A549 (cell line): ENCODE measurements at regions not wholly inside any gene's neighbourhood (a gene's known extent, or its start where the extent isn't known, plus 50 kb on each side); places are given as distances from the start of the nearest gene placed in this dataset.

Experiments
- ATAC-seq, 2 experiments: fragments of 200-7000 bp in 1 of 2; fragments of >200 bp in 1 of 2; cut with Nextera tagmentation in 1 of 2; cut with Tn5 transposase in 1 of 2; 3 replicates each; pipeline versions ENCODE4 v1.8.0 to v1.9.1; 2018 to 2020; ENCODE audit warnings: mild to moderate bottlenecking in 1 of 2, moderate library complexity in 1 of 2
- CTCF ChIA-PET: fragments of 300-600 bp; sonication (Branson Sonifier 250); formaldehyde crosslinking; extraction: SDS; loops from one replicate; lab custom pipeline; 2021; ENCODE audit warnings: antibody characterized with exemption, inconsistent platforms; lab: Yijun Ruan, JAX
- POLR2A ChIA-PET: fragments of 350-600 bp; formaldehyde crosslinking; extraction: SDS; loops from one replicate; lab custom pipeline; 2021; ENCODE audit warnings: antibody characterized with exemption, inconsistent platforms; lab: Yijun Ruan, JAX
- DNase-seq, 2 experiments: peaks; one replicate each; pipeline versions ENCODE4 v3.0.0 to v3.0.0-alpha.2; 2011 to 2016; ENCODE audit warnings: low read depth in 1 of 2, low spot score in 1 of 2
- FAIRE-seq: peaks from 2 replicates; lab custom pipeline; 2011; peaks lifted over from hg19 to GRCh38; lab: Jason Lieb, UNC
- H3K27ac ChIP-seq, 2 experiments: fragments of >200 bp; sonication (Bioruptor Twin); formaldehyde crosslinking; 3 replicates each; pipeline ENCODE4 v1.5.1; 2016 to 2017
- H3K4me1 ChIP-seq: fragments of >200 bp; sonication (Bioruptor Twin); formaldehyde crosslinking; 3 replicates; pipeline ENCODE4 v1.6.1; 2016
- H3K4me2 ChIP-seq: fragments of >200 bp; sonication (Bioruptor Twin); formaldehyde crosslinking; 3 replicates; pipeline ENCODE4 v1.6.1; 2016
- H3K4me3 ChIP-seq: fragments of >200 bp; sonication (Bioruptor Twin); formaldehyde crosslinking; 3 replicates; pipeline ENCODE4 v1.5.1; 2016
- H3K9me3 ChIP-seq: fragments of >200 bp; sonication (Bioruptor Twin); formaldehyde crosslinking; 3 replicates; pipeline ENCODE4 v1.6.1; 2016
- BCL3 ChIP-seq: fragments of >200 bp; sonication (Bioruptor Twin); formaldehyde crosslinking; IDR thresholded peaks from 3 replicates; pipeline ENCODE4 v1.6.1; 2016
- BHLHE40 ChIP-seq: IDR thresholded peaks from 2 replicates; pipeline ENCODE4 v1.6.1; 2012; ENCODE audit warnings: low read depth, low read length, inconsistent platforms
- CEBPB ChIP-seq, 2 experiments: fragments of >200 bp in 1 of 2; sonication (Bioruptor Twin) in 1 of 2; formaldehyde crosslinking in 1 of 2; IDR thresholded peaks; 2 replicates each; pipeline ENCODE4 v1.6.1; 2012 to 2016
- CTCF ChIP-seq: fragments of >200 bp; sonication (Bioruptor Twin); formaldehyde crosslinking; IDR thresholded peaks from 3 replicates; pipeline ENCODE4 v1.5.1; 2016
- EHF ChIP-seq: fragments of 250-450 bp; sonication (Bioruptor Pico); IDR thresholded peaks from 2 replicates; pipeline ENCODE4 v1.5.0; 2020; ENCODE audit warnings: mild to moderate bottlenecking
- EHMT2 ChIP-seq: fragments of 200-600 bp; sonication (generic); IDR thresholded peaks from 2 replicates; pipeline ENCODE4 v1.6.1; 2016; ENCODE audit warnings: antibody characterized with exemption, low read depth, mild to moderate bottlenecking, moderate library complexity
- ELK1 ChIP-seq: fragments of 150-350 bp; IDR thresholded peaks from 2 replicates; pipeline ENCODE4 v1.6.1; 2014; ENCODE audit warnings: low read depth, mild to moderate bottlenecking, low read length
- EP300 ChIP-seq, 2 experiments: fragments of >200 bp; sonication (Bioruptor Twin); formaldehyde crosslinking; IDR thresholded peaks; 2 replicates in 1 of 2; 3 replicates in 1 of 2; pipeline ENCODE4 v1.6.1; 2016 to 2017
- ESRRA ChIP-seq: fragments of 150-350 bp; IDR thresholded peaks from 2 replicates; pipeline ENCODE4 v1.6.1; 2014; ENCODE audit warnings: mild to moderate bottlenecking, low read length, borderline replicate concordance
- HDAC2 ChIP-seq: fragments of 200-600 bp; sonication (generic); IDR thresholded peaks from 2 replicates; pipeline ENCODE4 v1.6.1; 2016
- HMGXB4 ChIP-seq: fragments of 250-450 bp; sonication (Bioruptor Pico); IDR thresholded peaks from 2 replicates; pipeline ENCODE4 v1.5.0; 2021; ENCODE audit warnings: mild to moderate bottlenecking, moderate library complexity, borderline replicate concordance
- MAZ ChIP-seq: fragments of 150-350 bp; IDR thresholded peaks from 2 replicates; pipeline ENCODE4 v1.6.1; 2014; ENCODE audit warnings: antibody characterized with exemption, low read depth, low read length, borderline replicate concordance
- PHF8 ChIP-seq: fragments of 200-600 bp; sonication (generic); IDR thresholded peaks from 2 replicates; pipeline ENCODE4 v1.6.1; 2016; ENCODE audit warnings: low read depth, mild to moderate bottlenecking, antibody characterized with exemption, moderate library complexity, borderline replicate concordance
- POLR2AphosphoS2 ChIP-seq: conservative IDR thresholded peaks from 2 replicates; pipeline ENCODE4 v1.6.1; 2012; ENCODE audit warnings: low read length, improper control_type of control experiment, inconsistent platforms
- RAD21 ChIP-seq, 2 experiments: fragments of >200 bp in 1 of 2; sonication (Bioruptor Twin) in 1 of 2; formaldehyde crosslinking in 1 of 2; IDR thresholded peaks in 1 of 2; conservative IDR thresholded peaks in 1 of 2; 2 replicates in 1 of 2; 3 replicates in 1 of 2; pipeline ENCODE4 v1.6.1; 2012 to 2018; ENCODE audit warnings: inconsistent platforms in 1 of 2
- REST ChIP-seq: fragments of 200-600 bp; sonication (generic); IDR thresholded peaks from 2 replicates; pipeline ENCODE4 v1.6.1; 2016; ENCODE audit warnings: antibody characterized with exemption, mild to moderate bottlenecking, moderate library complexity
- RFX5 ChIP-seq: fragments of 450-650 bp; IDR thresholded peaks from 2 replicates; pipeline ENCODE4 v1.7.1; 2014; ENCODE audit warnings: antibody characterized with exemption, mild to moderate bottlenecking, moderate library complexity
- SREBF2 ChIP-seq: fragments of 450-650 bp; IDR thresholded peaks from 2 replicates; pipeline ENCODE4 v1.6.1; 2014; ENCODE audit warnings: mild to moderate bottlenecking, moderate library complexity
- USF2 ChIP-seq: fragments of 450-650 bp; IDR thresholded peaks from 2 replicates; pipeline ENCODE4 v1.6.1; 2014; ENCODE audit warnings: antibody characterized with exemption
- ZNF302 ChIP-seq: fragments of 250-450 bp; sonication (Bioruptor Pico); IDR thresholded peaks from 2 replicates; pipeline ENCODE4 v1.9.0; 2021; ENCODE audit warnings: inconsistent platforms, mild to moderate bottlenecking, moderate library complexity
- WGBS: methylation state at CpG from one replicate; pipeline ENCODE4 v1.1.6; 2017; ENCODE audit errors: missing lambda C conversion rate; 5-methylcytosine and 5-hydroxymethylcytosine counted together

- WGBS: 7% methylated on average over 2 of the region's 2 CpGs
- no peak for DNase-seq
- ChIA-PET POLR2A (no interaction called here), CTCF (no interaction called here)
- Histone ChIP-seq H3K4me2 (no peak overlapping the region), H3K4me1 (no peaks in the 10 kb centered on the region), H3K4me3 (no peak overlapping the region), H3K9me3 (peaks cover 10% of the 10 kb centered on the region; the same call in 1 of the 3 replicates), H3K27ac (no peak overlapping the region)
- no peak for ATAC-seq
- FAIRE-seq: no peak
- no peak for TF ChIP-seq EP300 (IDR thresholded peaks at IDR 0.05)
- no peak for TF ChIP-seq BHLHE40
- TF ChIP-seq HMGXB4 (CRISPR knock-in tag): no peak
- no peak for TF ChIP-seq EHMT2
- TF ChIP-seq POLR2AphosphoS2: no peak
- TF ChIP-seq ESRRA: no peak
- no peak for TF ChIP-seq MAZ
- TF ChIP-seq ZNF302: no peak
- TF ChIP-seq REST: no peak
- no peak for TF ChIP-seq SREBF2
- no peak for TF ChIP-seq RFX5
- TF ChIP-seq RAD21 (conservative IDR thresholded peaks at IDR 0.05 in 1 of 2, IDR thresholded peaks at IDR 0.05 in 1 of 2): no peak
- no peak for TF ChIP-seq EHF
- TF ChIP-seq, all 56 proteins: peak for 0
Observed at GRCh38 chr14:38063711-38064320, 143.9 kb upstream of the SSTR1 start.

- no peaks in the 10 kb centered on the region for H3K4me1 ChIP-seq
- H3K9me3 ChIP-seq: peaks cover 10% of the 10 kb centered on the region; the same call in 1 of the 3 replicates
- WGBS: 16% methylated on average over 6 of the region's 6 CpGs
- ATAC-seq: no peak; a peak in 1 of 6 replicates
- FAIRE-seq: no peak
- no peak overlapping the region for H3K4me2 ChIP-seq
- no peak for DNase-seq
- no peak overlapping the region for H3K27ac ChIP-seq
- CTCF ChIA-PET: no interaction called here
- H3K4me3 ChIP-seq: no peak overlapping the region
- POLR2A ChIA-PET: no interaction called here
- no peak for TF ChIP-seq ESRRA
- no peak for TF ChIP-seq ELK1
- TF ChIP-seq CEBPB (IDR thresholded peaks at IDR 0.05): no peak
- TF ChIP-seq CTCF: no peak
- no peak for TF ChIP-seq PHF8
- no peak for TF ChIP-seq REST
- no peak for TF ChIP-seq HDAC2
- no peak for TF ChIP-seq EHMT2
- no peak for TF ChIP-seq BCL3
- TF ChIP-seq USF2: no peak
- no peak for TF ChIP-seq RFX5
Observed at GRCh38 chr14:38065106-38065762, 142.5 kb upstream of the SSTR1 start.
